Suprapubic skin (tissue), 3 donors: ENCODE measurements at regions not wholly inside any gene's neighbourhood (a gene's known extent, or its start where the extent isn't known, plus 50 kb on each side); places are given as distances from the start of the nearest gene placed in this dataset.
"Not testable (repeated sequence)": the region's sequence is repeated elsewhere in the genome, so short reads cannot be mapped to it uniquely, and the experiment has no call there.

Source experiments
- CTCF ChIP-seq, 2 donors: fragments of 200-600 bp in 1 of 2; fragments of 450-650 bp in 1 of 2; sonication (generic) in 1 of 2; IDR thresholded peaks; one replicate each; pipeline ENCODE4 v1.5.1; 2016 to 2019; ENCODE audit warnings: antibody characterized with exemption in 2 of 2, mild to moderate bottlenecking in 1 of 2, moderate library complexity in 1 of 2
- POLR2AphosphoS5 ChIP-seq, 3 donors: sonication (generic); formaldehyde crosslinking; IDR thresholded peaks; one replicate each; pipeline ENCODE4 v1.6.1; 2017; ENCODE audit warnings: antibody characterized with exemption in 3 of 3

GRCh38 chr13:87191485-87191884 lies 479.7 kb upstream of the SLITRK5 start:
- TF ChIP-seq CTCF, POLR2AphosphoS5 (IDR thresholded peaks at IDR 0.05): not testable (repeated sequence)
